ENCODE measurements at regions not wholly inside any gene's neighbourhood (a gene's known extent, or its start where the extent isn't known, plus 50 kb on each side); places are given as distances from the start of the nearest gene placed in this dataset.

- DNase-seq = no peak
- TF ChIP-seq GATA1 (IDR thresholded peaks at IDR 0.05; ENCODE audit: low read depth, low read length) = no peak
These were observed 51.9 kb upstream of the COMTD1 start for GRCh38 chr10:75287697-75288096.

DNA sequence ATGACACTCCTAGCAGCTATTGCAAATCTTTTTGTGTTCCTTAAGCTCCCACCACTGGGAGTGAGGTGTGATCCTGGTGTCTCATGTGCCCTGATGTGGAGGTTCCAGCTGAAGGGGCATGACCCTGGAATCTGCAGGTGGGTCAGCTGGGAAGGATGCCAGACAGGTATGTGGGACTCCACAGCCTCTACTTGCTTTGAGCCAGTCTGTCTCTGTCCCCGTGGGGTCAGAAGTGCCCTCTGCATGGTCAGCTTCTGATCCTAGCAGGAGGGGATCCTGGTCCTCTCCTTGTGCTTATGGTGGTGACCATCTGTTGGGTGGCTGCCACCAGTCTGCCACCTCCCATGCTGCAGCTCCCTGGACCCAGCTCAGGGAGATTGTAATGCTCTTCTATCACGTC lies 51.1 kb upstream of the COMTD1 start:
- TF ChIP-seq GATA1 (IDR thresholded peaks at IDR 0.05; ENCODE audit: low read depth, low read length) (no peak), POLR2A (IDR thresholded peaks at IDR 0.05; ENCODE audit: low read length) (no peak)
- no peak for DNase-seq
